ENCODE measurements at regions not wholly inside any gene's neighbourhood (a gene's known extent, or its start where the extent isn't known, plus 50 kb on each side); places are given as distances from the start of the nearest gene placed in this dataset.

DNA sequence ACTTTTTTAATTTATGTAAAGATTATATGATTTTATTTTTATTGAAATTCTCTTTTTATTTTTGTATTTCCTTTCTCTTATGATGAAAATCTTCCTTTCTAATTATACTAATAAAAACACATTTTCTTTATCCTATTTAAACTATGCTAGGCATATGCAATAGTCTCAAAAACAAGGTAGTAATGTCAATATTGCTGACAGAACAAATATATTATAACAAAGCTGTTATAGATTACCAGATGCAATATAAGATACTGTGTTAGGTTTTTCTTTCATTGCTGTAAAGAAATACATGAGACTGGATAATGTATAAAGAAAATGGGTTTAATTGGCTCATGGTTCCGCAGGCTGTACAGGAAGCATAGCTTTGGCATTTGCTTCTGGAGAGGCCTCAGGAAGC lies 631.2 kb upstream of the SOX11 start:
- Histone ChIP-seq H3K4me3 (ENCODE audit: low read length) (no peak overlapping the region), H3K9me2 (replicated peaks; ENCODE audit: control insufficient read depth, low read length) (no peaks in the 10 kb centered on the region), H3K4me2 (ENCODE audit: low read length) (no peak overlapping the region), H3K27ac (ENCODE audit: low read depth, low read length) (no peak overlapping the region), H3K27me3 (ENCODE audit: control insufficient read depth, low read length) (no peaks in the 10 kb centered on the region), H4K20me1 (ENCODE audit: control insufficient read depth, insufficient read depth, low read depth, low read length) (no peaks in the 10 kb centered on the region), H3K9me3 (ENCODE audit: control insufficient read depth, insufficient read depth, low read length) (0 out of 2 replicates have a peak, but pooled peaks cover 3% of the 10 kb centered on the region), H3K36me3 (ENCODE audit: control insufficient read depth, low read length) (no peaks in the 10 kb centered on the region), H3F3A (ENCODE audit: control insufficient read depth, insufficient read depth) (no peaks in the 10 kb centered on the region), H3K4me1 (ENCODE audit: control insufficient read depth, low read length) (no peaks in the 10 kb centered on the region), H3K79me2 (ENCODE audit: control insufficient read depth, low read length) (no peaks in the 10 kb centered on the region)
- TF ChIP-seq CTCF (IDR thresholded peaks at IDR 0.05; ENCODE audit: low read depth, low read length, poor library complexity, severe bottlenecking) (no peak), EZH2phosphoT487 (IDR thresholded peaks at IDR 0.05; ENCODE audit: borderline replicate concordance, low read length) (no peak)

- no peaks in the 10 kb centered on the region for H4K20me1 ChIP-seq (ENCODE audit: control insufficient read depth, insufficient read depth, low read depth, low read length)
- H3K4me2 ChIP-seq (ENCODE audit: low read length) = no peak overlapping the region
- no peaks in the 10 kb centered on the region for H3F3A ChIP-seq (ENCODE audit: control insufficient read depth, insufficient read depth)
- H3K4me3 ChIP-seq (ENCODE audit: low read length) = no peak overlapping the region
- no peaks in the 10 kb centered on the region for H3K27me3 ChIP-seq (ENCODE audit: control insufficient read depth, low read length)
- no peaks in the 10 kb centered on the region for H3K79me2 ChIP-seq (ENCODE audit: control insufficient read depth, low read length)
- no peak overlapping the region for H3K27ac ChIP-seq (ENCODE audit: low read depth, low read length)
- no peaks in the 10 kb centered on the region for H3K4me1 ChIP-seq (ENCODE audit: control insufficient read depth, low read length)
- 0 out of 2 replicates have a peak, but pooled peaks cover 3% of the 10 kb centered on the region for H3K9me3 ChIP-seq (ENCODE audit: control insufficient read depth, insufficient read depth, low read length)
- H3K9me2 ChIP-seq (replicated peaks; ENCODE audit: control insufficient read depth, low read length) = no peaks in the 10 kb centered on the region
- H3K36me3 ChIP-seq (ENCODE audit: control insufficient read depth, low read length) = no peaks in the 10 kb centered on the region
- TF ChIP-seq CTCF (IDR thresholded peaks at IDR 0.05; ENCODE audit: low read depth, low read length, poor library complexity, severe bottlenecking) = no peak
- TF ChIP-seq EZH2phosphoT487 (IDR thresholded peaks at IDR 0.05; ENCODE audit: borderline replicate concordance, low read length) = no peak
Observed at GRCh38 chr2:5064687-5065086, 627.5 kb upstream of the SOX11 start.

- Histone ChIP-seq H4K20me1 (ENCODE audit: control insufficient read depth, insufficient read depth, low read depth, low read length) (no peaks in the 10 kb centered on the region), H3K9me2 (replicated peaks; ENCODE audit: control insufficient read depth, low read length) (no peaks in the 10 kb centered on the region), H3K27ac (ENCODE audit: low read depth, low read length) (no peak overlapping the region), H3K79me2 (ENCODE audit: control insufficient read depth, low read length) (no peaks in the 10 kb centered on the region), H3F3A (ENCODE audit: control insufficient read depth, insufficient read depth) (no peaks in the 10 kb centered on the region), H3K4me1 (ENCODE audit: control insufficient read depth, low read length) (no peaks in the 10 kb centered on the region), H3K4me2 (ENCODE audit: low read length) (no peak overlapping the region), H3K9me3 (ENCODE audit: control insufficient read depth, insufficient read depth, low read length) (0 out of 2 replicates have a peak, but pooled peaks cover 3% of the 10 kb centered on the region), H3K27me3 (ENCODE audit: control insufficient read depth, low read length) (no peaks in the 10 kb centered on the region), H3K36me3 (ENCODE audit: control insufficient read depth, low read length) (no peaks in the 10 kb centered on the region), H3K4me3 (ENCODE audit: low read length) (no peak overlapping the region)
- no peak for TF ChIP-seq CTCF (IDR thresholded peaks at IDR 0.05; ENCODE audit: low read depth, low read length, poor library complexity, severe bottlenecking)
- TF ChIP-seq EZH2phosphoT487 (IDR thresholded peaks at IDR 0.05; ENCODE audit: borderline replicate concordance, low read length) = no peak
Observed at GRCh38 chr2:5067816-5068215, 624.4 kb upstream of the SOX11 start.
